Tibial artery (tissue), 4 donors: ENCODE measurements at regions not wholly inside any gene's neighbourhood (a gene's known extent, or its start where the extent isn't known, plus 50 kb on each side); places are given as distances from the start of the nearest gene placed in this dataset.
"Not testable (repeated sequence)": the region's sequence is repeated elsewhere in the genome, so short reads cannot be mapped to it uniquely, and the experiment has no call there.

Source experiments
- DNase-seq, 2 donors: peaks; one replicate each; pipeline ENCODE4 v3.0.0-alpha.2; 2019
- H3K27ac ChIP-seq, 2 donors: fragments of 200-600 bp; sonication (generic) in 1 of 2; 1 replicate in 1 of 2; 2 replicates in 1 of 2; pipeline ENCODE4 v1.5.1; 2018 to 2019; ENCODE audit warnings: mild to moderate bottlenecking in 1 of 2
- H3K27me3 ChIP-seq, 2 donors: fragments of 200-600 bp; sonication (generic) in 1 of 2; one replicate each; pipeline versions ENCODE4 v1.5.1 to v1.6.0; 2016 to 2019
- H3K36me3 ChIP-seq, 3 donors: fragments of 200-600 bp; sonication (generic) in 2 of 3; one replicate each; pipeline ENCODE4 v1.5.1; 2016 to 2019; ENCODE audit warnings: mild to moderate bottlenecking in 2 of 3
- H3K4me1 ChIP-seq, 4 donors: fragments of 200-600 bp; sonication (generic) in 2 of 4; 1 replicate in 3 of 4; 2 replicates in 1 of 4; pipeline ENCODE4 v1.5.1; 2016 to 2019
- H3K4me3 ChIP-seq, 2 donors: fragments of 200-600 bp; sonication (generic) in 1 of 2; 1 replicate in 1 of 2; 2 replicates in 1 of 2; pipeline ENCODE4 v1.5.1; 2018 to 2019; ENCODE audit warnings: mild to moderate bottlenecking in 2 of 2
- H3K9me3 ChIP-seq, 3 donors: fragments of 200-600 bp; sonication (generic) in 1 of 3; one replicate each; pipeline ENCODE4 v1.5.1; 2016 to 2019
- intact Hi-C: fragments of 100-400 bp; cut with DNase I; formaldehyde crosslinking; loops from one replicate; pipeline ENCODE4 v1.15.0; 2023; ENCODE audit warnings: low total_unique reads
- TF ChIP-seq, protein P1 (sequence below), 2 experiments: fragments of 200-600 bp in 1 of 2; fragments of 450-650 bp in 1 of 2; IDR thresholded peaks; one replicate each; pipeline ENCODE4 v1.5.1; 2017 to 2019; ENCODE audit warnings: antibody characterized with exemption in 2 of 2, mild to moderate bottlenecking in 1 of 2, moderate library complexity in 1 of 2

DNA sequence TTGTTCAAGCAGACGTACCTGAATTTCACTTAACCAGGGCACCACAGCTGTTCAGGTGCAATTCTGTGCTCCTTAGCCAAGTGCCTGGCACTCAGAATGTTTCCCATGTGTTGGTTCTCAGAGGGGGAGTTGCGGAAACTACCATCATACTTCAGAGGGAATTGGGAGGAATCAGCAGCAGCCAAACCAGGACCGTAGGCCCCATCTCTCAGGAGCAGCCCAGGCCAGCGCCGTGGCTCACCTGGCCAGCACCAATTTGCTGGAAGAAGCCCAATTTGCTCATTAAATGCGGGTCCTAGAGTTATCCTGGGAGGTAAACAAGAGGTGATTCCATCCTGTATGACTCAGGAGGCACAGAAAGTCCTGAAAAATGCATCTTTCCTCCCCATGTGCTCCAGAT, 435.4 kb downstream of the BRD1 start:
- no peaks in the 10 kb centered on the region for H3K36me3 ChIP-seq
- peaks cover 0 to 8% (median 4%) of the 10 kb centered on the region in 3 donors for H3K9me3 ChIP-seq
- no peak for DNase-seq
- intact Hi-C loops, result no loop called here
- TF ChIP-seq, protein P1, sequence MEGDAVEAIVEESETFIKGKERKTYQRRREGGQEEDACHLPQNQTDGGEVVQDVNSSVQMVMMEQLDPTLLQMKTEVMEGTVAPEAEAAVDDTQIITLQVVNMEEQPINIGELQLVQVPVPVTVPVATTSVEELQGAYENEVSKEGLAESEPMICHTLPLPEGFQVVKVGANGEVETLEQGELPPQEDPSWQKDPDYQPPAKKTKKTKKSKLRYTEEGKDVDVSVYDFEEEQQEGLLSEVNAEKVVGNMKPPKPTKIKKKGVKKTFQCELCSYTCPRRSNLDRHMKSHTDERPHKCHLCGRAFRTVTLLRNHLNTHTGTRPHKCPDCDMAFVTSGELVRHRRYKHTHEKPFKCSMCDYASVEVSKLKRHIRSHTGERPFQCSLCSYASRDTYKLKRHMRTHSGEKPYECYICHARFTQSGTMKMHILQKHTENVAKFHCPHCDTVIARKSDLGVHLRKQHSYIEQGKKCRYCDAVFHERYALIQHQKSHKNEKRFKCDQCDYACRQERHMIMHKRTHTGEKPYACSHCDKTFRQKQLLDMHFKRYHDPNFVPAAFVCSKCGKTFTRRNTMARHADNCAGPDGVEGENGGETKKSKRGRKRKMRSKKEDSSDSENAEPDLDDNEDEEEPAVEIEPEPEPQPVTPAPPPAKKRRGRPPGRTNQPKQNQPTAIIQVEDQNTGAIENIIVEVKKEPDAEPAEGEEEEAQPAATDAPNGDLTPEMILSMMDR (IDR thresholded peaks at IDR 0.05), result no peak
- H3K27ac ChIP-seq, result no peak overlapping the region
- H3K4me1 ChIP-seq, result no peaks in the 10 kb centered on the region
- no peak overlapping the region for H3K4me3 ChIP-seq
- no peaks in the 10 kb centered on the region for H3K27me3 ChIP-seq

GRCh38 chr22:49391436-49391835, 436.2 kb downstream of the BRD1 start:
- Histone ChIP-seq H3K9me3 (peaks cover 0 to 8% (median 4%) of the 10 kb centered on the region in 3 donors), H3K27me3 (no peaks in the 10 kb centered on the region), H3K36me3 (no peaks in the 10 kb centered on the region), H3K4me3 (no peak overlapping the region), H3K4me1 (no peaks in the 10 kb centered on the region), H3K27ac (no peak overlapping the region)
- no peak for DNase-seq
- TF ChIP-seq, protein P1 (IDR thresholded peaks at IDR 0.05), result no peak
- intact Hi-C loops, result no loop called here

GRCh38 chr22:49390954-49391353, 436.7 kb downstream of the BRD1 start:
- Histone ChIP-seq H3K4me1 (no peaks in the 10 kb centered on the region), H3K9me3 (peaks cover 0 to 8% (median 4%) of the 10 kb centered on the region in 3 donors), H3K27me3 (no peaks in the 10 kb centered on the region), H3K36me3 (no peaks in the 10 kb centered on the region), H3K4me3 (no peak overlapping the region), H3K27ac (no peak overlapping the region)
- TF ChIP-seq, protein P1 (IDR thresholded peaks at IDR 0.05), result no peak
- no peak for DNase-seq
- intact Hi-C loops, result no loop called here

GRCh38 chr22:49383909-49384308, 443.8 kb downstream of the BRD1 start:
- H3K27me3 ChIP-seq, H3K27ac ChIP-seq, H3K4me3 ChIP-seq, H3K36me3 ChIP-seq, H3K9me3 ChIP-seq, H3K4me1 ChIP-seq, DNase-seq, intact Hi-C loops: not testable (repeated sequence)

DNA sequence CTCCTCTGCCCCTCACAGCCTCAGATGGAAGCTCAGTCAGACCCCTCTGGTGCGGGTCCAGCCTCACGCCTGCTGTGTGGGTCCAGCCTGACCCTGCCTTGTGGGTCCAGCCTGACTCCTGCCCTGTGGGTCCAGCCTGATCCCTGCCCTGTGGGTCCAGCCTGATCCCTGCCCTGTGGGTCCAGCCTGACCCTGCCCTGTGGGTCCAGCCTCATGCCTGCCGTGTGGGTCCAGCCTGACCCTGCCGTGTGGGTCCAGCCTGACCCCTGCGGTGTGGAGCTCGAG, 445.3 kb downstream of the BRD1 start:
- H3K9me3 ChIP-seq, result no peaks in the 10 kb centered on the region
- H3K4me1 ChIP-seq, result no peaks in the 10 kb centered on the region
- intact Hi-C loops, result no loop called here
- DNase-seq, result peak in 1 of 2 donors; percentile 34
- H3K27ac ChIP-seq, result no peak overlapping the region
- TF ChIP-seq, protein P1 (IDR thresholded peaks at IDR 0.05), result no peak
- H3K4me3 ChIP-seq, result no peak overlapping the region
- H3K36me3 ChIP-seq, result no peaks in the 10 kb centered on the region
- peaks cover 0 to 3% of the 10 kb centered on the region in 2 donors for H3K27me3 ChIP-seq

GRCh38 chr22:49381595-49382450, 445.9 kb downstream of the BRD1 start:
- intact Hi-C loops, result no loop called here
- TF ChIP-seq, protein P1 (IDR thresholded peaks at IDR 0.05), result no peak
- Histone ChIP-seq H3K4me3 (no peak overlapping the region), H3K27me3 (peaks cover 0 to 3% of the 10 kb centered on the region in 2 donors), H3K27ac (no peak overlapping the region), H3K36me3 (no peaks in the 10 kb centered on the region), H3K4me1 (no peaks in the 10 kb centered on the region), H3K9me3 (no peaks in the 10 kb centered on the region)
- peak in 1 of 2 donors; percentile 35 for DNase-seq
